A549 (cell line): ENCODE measurements at regions not wholly inside any gene's neighbourhood (a gene's known extent, or its start where the extent isn't known, plus 50 kb on each side); places are given as distances from the start of the nearest gene placed in this dataset.

Experiments
- BHLHE40 ChIP-seq: IDR thresholded peaks from 2 replicates; pipeline ENCODE4 v1.6.1; 2012; ENCODE audit warnings: low read depth, low read length, inconsistent platforms
- CBX8 ChIP-seq: fragments of 200-600 bp; sonication (generic); IDR thresholded peaks from 2 replicates; pipeline ENCODE4 v1.6.1; 2016
- CHD4 ChIP-seq: fragments of 200-600 bp; sonication (generic); IDR thresholded peaks from 2 replicates; pipeline ENCODE4 v1.6.1; 2016; ENCODE audit warnings: antibody characterized with exemption, mild to moderate bottlenecking, borderline replicate concordance
- CTCF ChIP-seq: fragments of >200 bp; sonication (Bioruptor Twin); formaldehyde crosslinking; IDR thresholded peaks from 3 replicates; pipeline ENCODE4 v1.5.1; 2016
- EP300 ChIP-seq, 2 experiments: fragments of >200 bp; sonication (Bioruptor Twin); formaldehyde crosslinking; IDR thresholded peaks; 2 replicates in 1 of 2; 3 replicates in 1 of 2; pipeline ENCODE4 v1.6.1; 2016 to 2017
- JUN ChIP-seq, 2 experiments: fragments of >200 bp; sonication (Bioruptor Twin); formaldehyde crosslinking; IDR thresholded peaks; 2 replicates in 1 of 2; 3 replicates in 1 of 2; pipeline ENCODE4 v1.6.1; 2016 to 2017
- MAX ChIP-seq: IDR thresholded peaks from 2 replicates; pipeline ENCODE4 v1.6.1; 2012
- RCOR1 ChIP-seq: fragments of 150-350 bp; IDR thresholded peaks from 2 replicates; pipeline ENCODE4 v1.6.1; 2014; ENCODE audit warnings: antibody characterized with exemption, low read length, low read depth
- RFX5 ChIP-seq: fragments of 450-650 bp; IDR thresholded peaks from 2 replicates; pipeline ENCODE4 v1.7.1; 2014; ENCODE audit warnings: antibody characterized with exemption, mild to moderate bottlenecking, moderate library complexity
- RNF2 ChIP-seq: fragments of 200-600 bp; sonication (generic); IDR thresholded peaks from 2 replicates; pipeline ENCODE4 v1.6.1; 2016; ENCODE audit warnings: low read depth, mild to moderate bottlenecking, antibody characterized with exemption, moderate library complexity, borderline replicate concordance

GRCh38 chr2:122446761-122447160 lies 691.3 kb downstream of the TSN start:
- TF ChIP-seq EP300 (IDR thresholded peaks at IDR 0.05) (no peak), CTCF (no peak), MAX (no peak), CBX8 (no peak), RNF2 (no peak), BHLHE40 (no peak), JUN (IDR thresholded peaks at IDR 0.05) (no peak), RFX5 (no peak), RCOR1 (no peak), CHD4 (no peak)
